Heart right ventricle (tissue), 16 donors: ENCODE measurements at regions not wholly inside any gene's neighbourhood (a gene's known extent, or its start where the extent isn't known, plus 50 kb on each side); places are given as distances from the start of the nearest gene placed in this dataset.

Experiments
- ATAC-seq, 8 donors: fragments of 200-7000 bp; cut with Tn5 transposase; one replicate each; pipeline ENCODE4 v1.9.1; 2020; ENCODE audit warnings: mild to moderate bottlenecking in 8 of 8, moderate library complexity in 8 of 8, moderate number of reproducible peaks in 1 of 8
- DNase-seq, 2 donors: peaks; one replicate each; pipeline ENCODE4 v3.0.0-alpha.2; 2020
- H3K27ac ChIP-seq, 10 donors: fragments of 200-600 bp; sonication (generic) in 2 of 10; one replicate each; pipeline versions ENCODE4 v1.5.0 to v1.8.0; 2020 to 2022; ENCODE audit warnings: mild to moderate bottlenecking in 3 of 10
- H3K27me3 ChIP-seq, 7 donors: fragments of 200-600 bp; one replicate each; pipeline ENCODE4 v1.8.0; 2021 to 2022; ENCODE audit warnings: mild to moderate bottlenecking in 2 of 7
- H3K36me3 ChIP-seq, 9 donors: fragments of 200-600 bp; sonication (generic) in 1 of 9; one replicate each; pipeline versions ENCODE4 v1.5.0 to v1.8.0; 2020 to 2022; ENCODE audit warnings: mild to moderate bottlenecking in 2 of 9
- H3K4me1 ChIP-seq, 9 donors: fragments of 200-600 bp; sonication (generic) in 1 of 9; one replicate each; pipeline versions ENCODE4 v1.5.0 to v1.8.0; 2020 to 2022; ENCODE audit warnings: mild to moderate bottlenecking in 4 of 9
- H3K4me3 ChIP-seq, 10 donors: fragments of 200-600 bp; sonication (generic) in 2 of 10; one replicate each; pipeline versions ENCODE4 v1.5.0 to v1.8.0; 2020 to 2022; ENCODE audit warnings: mild to moderate bottlenecking in 7 of 10, moderate library complexity in 2 of 10
- H3K9me3 ChIP-seq, 11 donors: fragments of 200-600 bp in 10 of 11; sonication (generic) in 2 of 11; one replicate each; pipeline versions ENCODE4 v1.5.0 to v1.8.0; 2013 to 2022; ENCODE audit warnings: mild to moderate bottlenecking in 2 of 11, control low read depth in 1 of 11, moderate library complexity in 1 of 11
- CTCF ChIP-seq, 9 donors: fragments of 200-600 bp; sonication (generic) in 2 of 9; IDR thresholded peaks; one replicate each; pipeline versions ENCODE4 v1.5.0 to v1.8.0; 2021 to 2022; ENCODE audit warnings: antibody characterized with exemption in 9 of 9, mild to moderate bottlenecking in 5 of 9, moderate library complexity in 1 of 9
- whole genome bisulfite sequencing, 2 donors: extraction: QIAGEN DNeasy Blood & Tissue Kit; methylation state at CpG; one replicate each; pipeline ENCODE4 v1.1.7; 2013; ENCODE audit warnings: inconsistent platforms in 1 of 2; 5-methylcytosine and 5-hydroxymethylcytosine counted together
- intact Hi-C, 10 donors: fragments of 100-400 bp; cut with DNase I; formaldehyde crosslinking; loops; one replicate each; pipeline versions ENCODE4 v1.11.1 to v1.14.2; 2022
- donor health status: Arrhythmogenic right ventricular cardiomyopathy.
- donor health status: ischemic (EF 13 %, LVEDD 7.1; RV severe dilation, severe dysfunction).
- donor health status: healthy with polysubstance abuse.
- donor health status: DM: no; HTN: yes; CAD: no.
- donor health status: DM: no; HTN: no; CAD: no.
- donor health status: ischemic (EF 25% LVEDD 6.9; RV normal size, moderate dysfunction).
- donor health status: ischemic (EF 25% LVEDD 5.7; RV mildly dilated, moderate dysfunction).
- donor health status: healthy.
- donor health status: DM: yes; HTN: yes; CAD: no.
- donor health status: Ischemic cardiomyopathy.
- donor health status: ischemic (EF 35%, LVEDD 5.7; RV mildly dilated, moderate dysfunction).
- donor health status: nonischemic (EF 11% LVEDD 7.7; RV severe dilation, severe dysfunction).
- donor health status: DM: yes; HTN: yes; CAD: no.
- donor health status: PGD.
- donor health status: ischemic (EF 29% LVEDD 5.4; RV normal size, mild dysfunction).
- donor health status: nonischemic (EF 23%, LVEDD 6.1; RV moderate dilation, normal function).

- intact Hi-C loops = no loop called here
- no peak for ATAC-seq
- Histone ChIP-seq H3K27me3 (no peaks in the 10 kb centered on the region), H3K9me3 (peaks cover 0 to 9% (median 0%) of the 10 kb centered on the region in 11 donors), H3K36me3 (no peaks in the 10 kb centered on the region), H3K4me1 (no peaks in the 10 kb centered on the region), H3K27ac (no peak overlapping the region), H3K4me3 (no peak overlapping the region)
- WGBS, 2 donors = 56 to 58% methylated on average over 3 of the region's 3 CpGs
- DNase-seq = no peak
- TF ChIP-seq CTCF (IDR thresholded peaks at IDR 0.05) = no peak
Observed at GRCh38 chr9:73880101-73880500, 617.0 kb upstream of the RORB start.

GRCh38 chr9:73889023-73889422 lies 608.1 kb upstream of the RORB start:
- Histone ChIP-seq H3K9me3 (peaks cover 0 to 33% (median 0%) of the 10 kb centered on the region in 11 donors), H3K27ac (no peak overlapping the region), H3K4me3 (no peak overlapping the region), H3K4me1 (no peaks in the 10 kb centered on the region), H3K36me3 (no peaks in the 10 kb centered on the region), H3K27me3 (no peaks in the 10 kb centered on the region)
- no peak for ATAC-seq
- intact Hi-C loops = no loop called here
- no peak for TF ChIP-seq CTCF (IDR thresholded peaks at IDR 0.05)
- no peak for DNase-seq
- 84 to 86% methylated on average over 2 of the region's 2 CpGs for WGBS, 2 donors

- Histone ChIP-seq H3K27ac (no peak overlapping the region), H3K9me3 (peaks cover 0 to 19% (median 0%) of the 10 kb centered on the region in 11 donors), H3K4me1 (no peaks in the 10 kb centered on the region), H3K36me3 (no peaks in the 10 kb centered on the region), H3K4me3 (no peak overlapping the region), H3K27me3 (no peaks in the 10 kb centered on the region)
- no peak for TF ChIP-seq CTCF (IDR thresholded peaks at IDR 0.05)
- DNase-seq (no peak), ATAC-seq (no peak)
- intact Hi-C loops = no loop called here
Observed at GRCh38 chr9:73890685-73891277, 606.4 kb upstream of the RORB start.

- no peak for TF ChIP-seq CTCF (IDR thresholded peaks at IDR 0.05)
- H3K27me3 ChIP-seq = no peaks in the 10 kb centered on the region
- intact Hi-C loops = no loop called here
- no peak overlapping the region for H3K4me3 ChIP-seq
- no peak for ATAC-seq
- no peaks in the 10 kb centered on the region for H3K4me1 ChIP-seq
- H3K9me3 ChIP-seq = peaks cover 0 to 7% (median 0%) of the 10 kb centered on the region in 11 donors
- WGBS, 2 donors = 78 to 79% methylated on average over 3 of the region's 3 CpGs
- no peaks in the 10 kb centered on the region for H3K36me3 ChIP-seq
- H3K27ac ChIP-seq = no peak overlapping the region
- DNase-seq = no peak
Observed at GRCh38 chr9:73892335-73892734, 604.8 kb upstream of the RORB start.
